Epithelial cell of proximal tubule (primary cell): ENCODE measurements at regions not wholly inside any gene's neighbourhood (a gene's known extent, or its start where the extent isn't known, plus 50 kb on each side); places are given as distances from the start of the nearest gene placed in this dataset.

ENCODE experiments used
- DNase-seq: peaks from one replicate; pipeline ENCODE4 v3.0.0-alpha.2; 2011; ENCODE audit warnings: low read depth
- H3K4me3 ChIP-seq: 2 replicates; pipeline ENCODE4 v1.5.1; 2011; ENCODE audit warnings: low read depth, mild to moderate bottlenecking, low read length
- TF ChIP-seq, protein P1 (sequence below): conservative IDR thresholded peaks from 2 replicates; pipeline ENCODE4 v1.5.1; 2012; ENCODE audit warnings: low read depth, mild to moderate bottlenecking, low read length

DNA sequence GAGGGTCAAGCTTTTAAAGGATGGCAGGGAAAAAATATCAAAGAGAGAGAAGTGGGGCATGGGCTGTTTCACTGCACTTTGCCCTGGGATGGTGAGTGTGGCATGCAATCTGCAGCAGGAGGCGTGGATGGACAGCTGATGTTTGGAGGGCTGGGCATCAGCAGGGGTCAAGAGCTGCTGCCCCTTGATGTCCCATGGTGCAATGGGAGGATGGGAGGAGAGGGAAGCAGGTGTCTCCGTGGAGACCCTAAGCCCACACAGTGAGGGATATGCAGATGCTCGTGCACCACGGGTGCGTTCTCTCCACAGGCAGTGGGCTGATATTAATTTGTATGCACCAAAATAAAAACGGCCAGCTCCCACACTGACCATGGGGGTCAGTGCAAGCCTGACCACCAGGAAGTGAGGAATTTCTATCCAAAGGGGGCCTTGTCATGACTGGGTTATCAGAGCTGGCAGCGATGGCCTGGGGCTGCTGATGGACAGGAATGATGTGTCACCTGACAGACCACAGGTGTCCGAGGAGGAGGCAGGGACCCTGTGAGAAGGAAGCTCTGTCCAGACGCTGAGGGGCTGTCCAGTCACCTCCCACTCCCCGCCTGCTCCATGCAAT is 183.6 kb downstream of the IRF8 start:
- no peak overlapping the region for H3K4me3 ChIP-seq
- DNase-seq = no peak
- TF ChIP-seq, protein P1, sequence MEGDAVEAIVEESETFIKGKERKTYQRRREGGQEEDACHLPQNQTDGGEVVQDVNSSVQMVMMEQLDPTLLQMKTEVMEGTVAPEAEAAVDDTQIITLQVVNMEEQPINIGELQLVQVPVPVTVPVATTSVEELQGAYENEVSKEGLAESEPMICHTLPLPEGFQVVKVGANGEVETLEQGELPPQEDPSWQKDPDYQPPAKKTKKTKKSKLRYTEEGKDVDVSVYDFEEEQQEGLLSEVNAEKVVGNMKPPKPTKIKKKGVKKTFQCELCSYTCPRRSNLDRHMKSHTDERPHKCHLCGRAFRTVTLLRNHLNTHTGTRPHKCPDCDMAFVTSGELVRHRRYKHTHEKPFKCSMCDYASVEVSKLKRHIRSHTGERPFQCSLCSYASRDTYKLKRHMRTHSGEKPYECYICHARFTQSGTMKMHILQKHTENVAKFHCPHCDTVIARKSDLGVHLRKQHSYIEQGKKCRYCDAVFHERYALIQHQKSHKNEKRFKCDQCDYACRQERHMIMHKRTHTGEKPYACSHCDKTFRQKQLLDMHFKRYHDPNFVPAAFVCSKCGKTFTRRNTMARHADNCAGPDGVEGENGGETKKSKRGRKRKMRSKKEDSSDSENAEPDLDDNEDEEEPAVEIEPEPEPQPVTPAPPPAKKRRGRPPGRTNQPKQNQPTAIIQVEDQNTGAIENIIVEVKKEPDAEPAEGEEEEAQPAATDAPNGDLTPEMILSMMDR = no peak

DNA sequence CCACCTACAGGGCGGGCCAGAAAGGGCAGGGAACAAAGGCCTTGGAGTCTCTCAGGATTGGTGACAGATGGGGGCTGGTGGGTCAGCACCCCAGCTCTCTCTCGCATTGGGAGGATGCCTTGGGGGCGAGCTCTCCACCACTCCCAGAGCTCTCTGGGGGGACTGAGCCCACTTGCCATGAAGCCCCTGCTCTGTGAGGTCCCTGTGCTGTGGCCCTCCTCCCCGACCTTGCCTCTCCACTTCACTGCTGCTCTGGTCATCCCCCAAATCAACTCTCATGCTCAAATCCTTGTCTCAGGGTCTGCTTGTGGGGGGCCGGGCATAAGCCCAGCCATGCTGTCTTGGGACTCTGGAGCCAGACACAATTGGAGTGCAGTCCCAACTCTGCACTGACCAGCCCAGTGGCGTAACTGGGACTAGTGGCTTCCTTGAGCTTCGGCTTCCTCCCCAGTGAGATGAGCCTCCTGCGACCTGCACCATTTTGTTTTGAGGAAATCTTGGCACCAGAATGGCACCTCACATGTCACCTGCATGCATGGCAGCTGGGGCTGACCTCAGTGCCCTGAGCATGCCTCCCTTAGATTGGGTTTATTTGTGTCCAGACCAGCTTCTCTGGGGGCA is 184.5 kb downstream of the IRF8 start:
- TF ChIP-seq, protein P1 = no peak
- no peak for DNase-seq
- no peak overlapping the region for H3K4me3 ChIP-seq

DNA sequence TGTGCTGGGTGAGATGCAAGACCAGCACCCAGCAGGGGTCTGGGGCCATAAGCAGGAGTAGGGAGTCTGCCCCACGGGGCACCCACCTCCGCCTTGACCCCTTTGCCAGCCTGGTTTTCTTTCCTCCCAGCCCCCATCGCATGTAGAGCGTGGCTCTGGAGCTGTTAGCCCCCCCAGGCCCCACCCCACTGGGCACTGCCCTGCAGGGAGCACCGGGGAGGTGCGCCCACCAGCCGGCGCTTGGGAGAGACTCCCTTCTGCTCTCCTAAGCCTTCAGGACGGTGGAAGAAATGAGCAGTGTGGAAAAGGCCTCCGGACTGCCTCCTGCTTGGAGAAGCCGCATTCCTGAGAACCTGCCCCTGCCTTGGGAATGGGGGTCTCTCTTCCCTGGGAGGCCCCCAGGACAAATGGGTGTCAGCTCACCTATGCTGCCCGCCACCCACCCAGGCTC is 186.2 kb downstream of the IRF8 start:
- no peak for DNase-seq
- H3K4me3 ChIP-seq = no peak overlapping the region
- TF ChIP-seq, protein P1 = no peak

DNA sequence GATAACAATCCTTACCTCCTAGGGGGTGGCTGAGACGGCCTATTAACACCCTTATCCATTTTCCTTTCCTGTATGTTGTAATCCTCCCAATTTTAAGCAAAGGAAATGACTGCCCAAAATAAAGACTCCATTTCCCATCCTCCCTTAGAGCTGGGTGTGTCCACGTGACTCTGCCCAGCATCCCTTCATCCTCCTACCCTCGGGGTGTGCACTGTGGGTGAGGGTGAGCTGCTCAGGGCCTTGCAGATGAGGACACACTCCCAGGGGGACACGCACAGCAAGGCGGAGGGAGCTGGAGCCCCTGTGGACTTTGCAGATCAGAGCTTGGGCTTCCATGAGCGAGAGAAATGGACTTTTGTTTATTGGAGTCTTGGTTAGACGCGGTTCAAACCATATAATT is 186.8 kb downstream of the IRF8 start:
- no peak for DNase-seq
- TF ChIP-seq, protein P1 = no peak

DNA sequence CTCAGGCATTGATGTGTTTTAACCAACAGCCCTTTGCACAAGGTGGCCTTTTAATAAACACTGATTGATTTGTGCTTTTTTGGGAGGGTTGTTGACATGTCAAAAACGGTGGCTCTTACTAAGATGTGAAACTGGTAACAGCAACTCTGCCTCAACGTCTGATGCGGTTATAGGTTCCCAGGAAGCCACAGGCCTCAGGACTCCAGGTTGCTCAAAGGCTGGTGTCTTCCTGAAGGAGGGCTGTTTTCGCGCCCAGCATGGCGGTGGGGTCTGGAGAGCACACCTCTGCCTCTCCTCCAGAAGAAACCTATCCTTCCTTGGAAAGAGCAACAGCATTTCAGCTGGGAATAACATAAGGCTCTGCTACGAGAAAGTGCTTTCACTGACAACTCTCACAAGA is 187.5 kb downstream of the IRF8 start:
- TF ChIP-seq, protein P1 = no peak
- no peak for DNase-seq
- no peak overlapping the region for H3K4me3 ChIP-seq

More for the DNA sequence above, 186.8 kb downstream of the IRF8 start:
- H3K4me3 ChIP-seq = no peak overlapping the region

DNA sequence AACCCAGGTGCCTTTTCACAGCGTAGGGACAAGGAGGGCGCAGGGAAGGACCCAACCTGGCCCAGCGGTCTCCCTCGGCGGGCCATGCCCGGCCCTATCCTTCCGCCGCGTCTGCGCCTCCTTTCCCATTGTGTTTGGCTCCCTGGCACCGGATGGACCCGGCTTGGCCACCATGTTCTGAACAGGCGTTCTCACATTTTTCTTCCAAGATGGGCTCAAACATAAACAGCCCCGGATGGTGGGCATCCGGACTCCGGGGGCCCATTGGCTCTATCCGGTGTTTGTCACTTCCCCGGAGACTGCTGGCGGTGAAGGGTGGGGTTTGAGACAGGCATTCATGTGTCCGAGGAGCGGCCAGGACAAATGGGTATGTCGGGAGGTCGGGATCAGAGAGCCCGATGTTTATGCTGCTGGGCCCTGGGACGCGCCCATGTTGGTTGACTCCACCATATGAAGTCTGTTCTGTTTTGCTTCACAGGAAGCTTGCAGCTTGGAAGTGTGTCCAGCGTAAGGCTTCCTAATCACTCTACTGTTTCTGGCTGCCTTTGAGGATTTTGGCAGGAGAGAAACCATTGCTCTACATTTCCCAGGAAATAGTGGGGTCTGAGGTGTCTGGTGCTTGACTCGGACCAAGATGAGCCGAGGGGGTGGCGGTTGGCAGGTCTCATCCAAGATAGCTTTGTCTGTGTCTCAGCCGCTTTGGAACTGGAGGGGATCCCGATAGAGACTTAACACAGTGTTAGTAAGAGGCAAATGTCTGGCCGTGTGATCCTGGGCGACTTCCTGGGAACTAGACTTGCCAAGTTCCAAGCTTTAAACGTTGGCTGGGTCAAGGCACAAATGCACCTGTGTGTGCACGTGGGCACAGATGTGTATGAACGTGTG is 188.3 kb downstream of the IRF8 start:
- no peak overlapping the region for H3K4me3 ChIP-seq
- TF ChIP-seq, protein P1 = no peak
- no peak for DNase-seq

DNA sequence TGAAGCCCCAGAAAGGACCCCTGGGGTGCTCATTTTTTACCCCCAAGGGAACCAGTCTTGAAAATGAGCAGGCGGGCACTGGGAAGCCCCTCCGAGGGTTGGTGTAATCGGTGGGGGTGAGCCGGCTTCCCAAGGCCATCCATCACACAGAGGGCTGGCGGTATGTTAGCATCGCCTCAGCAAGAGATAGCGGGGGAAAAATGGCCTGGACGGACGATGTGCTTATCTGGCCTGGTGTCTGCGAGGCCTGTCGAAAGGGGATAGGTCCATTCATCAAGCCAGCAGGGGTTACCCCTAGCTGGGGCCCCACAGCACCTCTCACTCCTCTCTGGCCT is 188.9 kb downstream of the IRF8 start:
- no peak overlapping the region for H3K4me3 ChIP-seq
- TF ChIP-seq, protein P1 = no peak
- no peak for DNase-seq
